GM21390 (cell line): ENCODE measurements at regions not wholly inside any gene's neighbourhood (a gene's known extent, or its start where the extent isn't known, plus 50 kb on each side); places are given as distances from the start of the nearest gene placed in this dataset.
"Not testable (repeated sequence)": the region's sequence is repeated elsewhere in the genome, so short reads cannot be mapped to it uniquely, and the experiment has no call there.

Experiments
- ATAC-seq: cut with Tn5 transposase; IDR thresholded peaks from one replicate; pipeline ENCODE4 v1.9.1; 2021; ENCODE audit not compliant: unreplicated experiment

DNA sequence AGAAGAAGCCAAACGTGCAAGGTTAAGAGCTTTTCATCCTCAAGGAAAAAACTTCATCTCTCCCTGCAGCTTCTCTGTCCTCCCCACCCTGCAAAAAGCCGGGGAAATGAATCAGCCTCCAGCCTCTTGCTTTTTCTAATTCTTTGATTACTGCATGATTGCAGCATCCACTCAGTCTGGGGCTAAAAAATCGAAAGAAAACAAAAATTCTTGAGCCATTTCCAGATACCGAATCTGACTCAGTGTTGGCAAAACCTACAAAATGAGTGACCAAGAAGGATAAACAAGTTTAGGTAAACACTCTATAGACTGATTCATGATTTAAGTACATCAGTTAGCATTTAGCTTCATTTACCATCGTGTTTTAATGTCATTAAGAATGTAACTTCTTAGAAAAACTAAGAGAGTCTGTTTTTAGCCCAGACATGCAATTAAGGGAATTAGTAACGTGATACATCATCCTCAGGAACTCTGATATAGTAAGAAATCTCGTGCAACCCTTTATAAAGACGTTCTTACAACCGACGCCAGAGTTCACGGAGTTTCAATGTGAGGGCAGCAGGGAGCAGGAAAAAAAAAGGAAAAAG lies 287.3 kb upstream of the FOXF1 start:
- no peak for ATAC-seq

- no peak for ATAC-seq
Observed at GRCh38 chr16:86224126-86224525, 286.2 kb upstream of the FOXF1 start.

DNA sequence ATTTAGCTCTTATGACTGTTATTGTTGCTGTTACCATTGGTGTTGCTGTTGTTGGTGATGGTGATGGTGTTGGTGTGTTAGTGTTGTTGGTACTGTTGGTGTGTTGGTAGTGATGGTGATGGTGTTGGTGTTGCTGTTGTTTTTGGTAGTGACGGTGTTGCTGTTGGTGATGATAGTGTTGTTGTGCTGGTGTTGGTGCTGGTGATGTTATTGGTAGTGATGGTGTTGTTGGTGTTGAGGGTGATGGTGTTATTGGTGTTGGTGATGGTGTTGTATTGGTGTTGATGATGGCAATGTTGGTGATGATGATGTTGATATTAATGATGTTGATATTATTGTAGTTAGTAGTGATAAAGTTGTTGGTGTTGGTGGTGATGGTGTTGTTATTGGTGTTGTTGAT lies 285.7 kb upstream of the FOXF1 start:
- ATAC-seq = no peak

GRCh38 chr16:86225905-86226371 lies 284.4 kb upstream of the FOXF1 start:
- no peak for ATAC-seq

- no peak for ATAC-seq
Observed at GRCh38 chr16:86227041-86227440, 283.3 kb upstream of the FOXF1 start.

DNA sequence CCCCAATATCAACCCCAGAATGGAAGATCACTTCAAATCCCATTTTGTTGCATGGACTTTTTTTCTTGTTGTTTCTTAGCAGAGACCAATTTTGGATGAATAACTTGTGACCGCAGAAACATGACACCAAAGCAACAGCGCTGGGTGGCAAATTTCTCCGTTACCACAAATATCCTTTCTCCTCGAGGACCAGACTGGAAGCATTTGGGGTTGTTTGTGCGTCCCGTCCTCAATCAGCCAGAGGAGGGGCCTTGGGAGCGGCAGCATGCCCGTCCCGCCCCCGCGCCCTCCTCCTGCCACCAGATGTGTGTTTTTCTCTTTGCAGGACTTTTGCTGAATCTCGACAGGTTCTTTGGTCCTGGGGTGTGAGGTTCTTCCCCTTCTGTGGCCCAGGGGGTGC lies 282.5 kb upstream of the FOXF1 start:
- no peak for ATAC-seq

DNA sequence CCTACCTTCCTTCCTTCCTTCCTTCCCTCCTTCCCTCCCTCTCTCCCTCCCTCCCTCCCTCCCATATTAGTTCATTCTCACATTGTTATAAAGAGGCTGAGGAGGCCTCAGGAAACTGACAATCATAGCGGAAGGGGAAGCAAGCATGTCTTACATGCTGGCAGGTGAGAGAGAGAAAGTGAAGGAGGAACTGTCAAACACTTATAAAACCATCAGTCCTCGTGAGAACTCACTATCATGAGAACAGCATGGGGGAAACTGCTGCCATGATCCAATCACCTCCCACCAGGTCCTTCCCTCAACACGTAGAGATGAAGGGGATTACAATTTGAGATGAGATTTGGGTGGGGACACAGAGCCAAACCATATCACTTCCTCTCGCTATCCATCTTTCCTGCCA lies 281.6 kb upstream of the FOXF1 start:
- no peak for ATAC-seq

GRCh38 chr16:86229283-86229682 lies 281.0 kb upstream of the FOXF1 start:
- ATAC-seq = no peak

GRCh38 chr16:86229866-86230656 lies 280.3 kb upstream of the FOXF1 start:
- no peak for ATAC-seq

DNA sequence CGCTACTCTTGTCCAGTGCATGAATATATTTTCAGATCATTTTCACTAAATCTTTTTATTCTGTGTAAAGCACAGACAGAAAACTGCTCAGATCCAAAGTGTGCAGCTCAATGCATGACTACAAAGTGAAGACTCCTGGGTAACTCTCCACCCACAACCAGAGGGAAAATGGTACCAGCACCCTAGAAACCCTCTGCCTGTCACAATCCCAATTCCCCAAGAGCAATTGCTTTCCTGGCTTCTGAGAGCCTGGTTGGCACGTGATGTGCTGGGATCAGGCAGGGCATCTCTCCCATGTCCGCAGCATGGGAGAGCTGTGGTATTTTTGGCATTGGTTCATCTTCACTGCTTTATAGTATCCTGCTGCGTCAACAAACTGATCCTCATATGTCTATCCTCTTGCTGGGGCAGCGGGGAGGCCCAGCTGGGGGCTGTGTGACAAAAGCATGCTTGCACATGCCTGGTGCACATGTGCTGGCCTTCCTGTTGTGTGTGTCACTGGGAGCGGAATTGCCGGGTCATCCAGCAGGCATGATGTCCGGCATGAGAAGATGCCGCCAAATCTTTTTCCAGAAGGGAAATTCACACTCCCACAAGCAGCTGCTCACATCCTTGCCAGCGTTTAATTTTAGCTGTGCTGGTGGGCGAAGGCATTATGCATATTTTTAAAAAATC lies 278.9 kb upstream of the FOXF1 start:
- ATAC-seq = no peak

DNA sequence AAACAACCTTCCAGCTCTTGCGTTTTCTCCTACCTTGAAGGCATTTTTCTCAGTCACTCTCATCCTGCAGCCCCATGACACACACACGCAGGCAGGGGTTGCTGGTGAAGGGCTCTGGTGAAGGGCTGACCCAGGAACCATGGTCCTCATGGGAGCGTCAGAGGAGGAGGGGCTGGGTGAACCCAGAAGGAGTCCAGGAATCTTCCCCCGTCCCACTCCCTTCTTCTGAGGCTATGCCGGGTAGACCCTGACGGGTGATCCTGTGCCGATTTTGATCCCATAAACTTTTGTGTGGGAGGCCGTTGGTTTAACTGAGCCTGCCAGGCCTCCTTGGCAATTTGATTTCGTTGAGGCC lies 278.4 kb upstream of the FOXF1 start:
- ATAC-seq = no peak

DNA sequence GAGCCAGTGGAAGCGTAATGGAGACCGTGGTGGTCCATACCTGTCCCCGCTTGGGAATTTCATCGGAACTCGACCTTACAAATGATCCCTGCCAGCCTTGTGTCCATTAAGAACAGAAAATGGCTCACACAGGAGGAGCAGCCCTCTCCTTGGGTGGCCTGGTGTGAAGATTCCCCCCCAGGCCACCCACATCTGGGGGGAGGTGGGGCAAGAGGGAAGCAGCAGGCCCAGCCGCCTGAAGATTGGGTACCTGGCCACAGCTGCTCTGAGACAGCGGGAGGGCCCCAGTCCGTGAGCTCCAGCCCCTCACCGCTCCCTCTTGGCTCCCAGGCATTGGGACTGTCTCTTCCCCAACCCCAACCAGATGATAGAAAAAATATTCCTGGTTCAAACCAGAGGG lies 277.8 kb upstream of the FOXF1 start:
- ATAC-seq = no peak

- ATAC-seq = not testable (repeated sequence)
Observed at GRCh38 chr16:86233506-86233905, 276.8 kb upstream of the FOXF1 start.

DNA sequence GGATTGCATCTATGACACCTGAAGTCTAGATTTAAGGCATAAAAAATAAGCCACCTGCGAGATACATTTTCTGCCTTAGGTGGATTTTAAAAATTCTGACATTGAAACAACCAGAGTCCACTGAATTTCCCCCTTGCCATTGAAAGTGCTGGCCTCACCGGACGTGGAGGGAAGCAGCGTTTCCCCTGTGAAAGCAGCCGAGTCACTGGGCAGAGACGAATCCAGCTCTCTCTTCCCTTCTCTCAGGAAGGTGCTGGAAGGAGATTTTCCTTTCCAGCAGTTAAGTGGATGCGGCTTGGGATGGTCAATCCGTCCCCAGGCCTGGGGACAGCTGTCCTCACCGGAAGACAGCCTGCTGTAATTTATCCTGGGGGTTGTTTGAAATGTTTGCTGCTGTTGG lies 270.9 kb upstream of the FOXF1 start:
- ATAC-seq = no peak

DNA sequence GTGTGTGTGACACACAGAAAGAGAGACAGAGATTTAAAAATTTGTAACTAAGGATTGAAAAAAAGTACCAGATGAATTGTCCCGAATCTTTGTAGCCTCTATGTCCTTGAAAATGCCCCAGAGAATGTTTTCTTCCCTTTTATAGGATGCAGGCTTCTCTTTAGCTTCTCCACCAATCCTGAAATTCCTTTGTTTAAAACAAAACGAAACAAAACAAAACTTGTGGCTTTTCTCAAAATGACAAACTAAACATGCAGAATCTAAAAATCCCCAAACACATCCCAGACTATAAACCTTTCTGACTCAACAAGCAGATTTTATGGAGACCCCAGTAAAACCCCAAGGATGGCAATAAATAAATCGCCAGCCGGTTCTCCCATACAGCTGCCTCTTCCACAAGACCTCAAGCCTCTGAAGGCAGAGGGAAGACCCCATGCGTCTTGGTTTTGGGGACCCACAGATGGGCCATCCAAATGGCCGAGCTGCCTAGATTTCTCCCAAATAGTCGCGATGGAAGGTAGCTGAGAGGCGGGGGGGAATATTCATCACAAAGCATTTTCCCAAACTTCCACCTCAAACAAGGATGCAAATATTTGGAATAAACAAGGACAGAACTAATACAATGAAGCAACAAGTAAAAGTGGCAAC lies 269.5 kb upstream of the FOXF1 start:
- no peak for ATAC-seq

GRCh38 chr16:86241681-86242080 lies 268.6 kb upstream of the FOXF1 start:
- ATAC-seq = no peak

- ATAC-seq = no peak
Observed at GRCh38 chr16:86242244-86243122, 267.8 kb upstream of the FOXF1 start.

DNA sequence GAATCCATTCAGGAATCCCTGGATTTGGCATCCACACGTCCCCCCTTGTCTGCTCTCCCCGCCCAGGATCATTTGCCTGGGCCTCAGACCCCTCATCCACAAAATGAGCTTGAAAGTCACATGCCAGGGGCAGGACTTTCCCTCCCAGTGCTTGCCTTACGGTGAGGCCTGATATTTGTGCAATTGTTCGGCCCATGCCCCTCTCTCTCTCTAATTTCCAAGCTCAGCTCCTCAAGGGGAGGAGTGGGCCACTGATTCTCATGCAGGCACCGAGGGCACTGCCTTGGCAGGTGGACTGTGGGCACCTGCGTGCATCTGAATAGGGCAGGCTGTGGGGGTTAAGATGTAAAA lies 267.2 kb upstream of the FOXF1 start:
- no peak for ATAC-seq

- no peak for ATAC-seq
Observed at GRCh38 chr16:86243571-86244154, 266.7 kb upstream of the FOXF1 start.

GRCh38 chr16:86244158-86244557 lies 266.2 kb upstream of the FOXF1 start:
- no peak for ATAC-seq

DNA sequence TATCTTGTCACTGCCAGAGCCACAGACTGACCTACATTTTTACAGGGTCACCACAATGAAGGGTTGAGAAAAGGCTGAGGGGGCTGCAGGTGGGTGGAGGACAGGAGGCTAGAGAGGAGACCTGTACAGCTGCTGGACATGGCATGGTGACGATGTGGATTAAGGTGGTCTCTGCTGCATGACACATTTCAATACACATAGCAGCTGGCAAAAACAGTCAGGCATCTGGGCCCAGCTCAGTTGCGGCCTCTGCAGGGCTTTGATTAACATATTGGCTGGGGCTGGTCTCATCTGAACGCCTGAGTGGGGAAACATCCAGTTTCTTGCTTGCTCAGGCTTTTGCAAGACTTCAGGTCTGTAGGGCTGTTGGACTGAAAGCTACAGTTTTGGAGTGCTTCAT lies 265.4 kb upstream of the FOXF1 start:
- no peak for ATAC-seq
